Middle frontal gyrus (tissue), 1 donor: ENCODE measurements at regions not wholly inside any gene's neighbourhood (a gene's known extent, or its start where the extent isn't known, plus 50 kb on each side); places are given as distances from the start of the nearest gene placed in this dataset.

Experiments
- DNase-seq: peaks from one replicate; pipeline ENCODE4 v3.0.0-alpha.2; 2015; ENCODE audit warnings: low spot score; ENCODE audit errors: extremely low spot score

DNA sequence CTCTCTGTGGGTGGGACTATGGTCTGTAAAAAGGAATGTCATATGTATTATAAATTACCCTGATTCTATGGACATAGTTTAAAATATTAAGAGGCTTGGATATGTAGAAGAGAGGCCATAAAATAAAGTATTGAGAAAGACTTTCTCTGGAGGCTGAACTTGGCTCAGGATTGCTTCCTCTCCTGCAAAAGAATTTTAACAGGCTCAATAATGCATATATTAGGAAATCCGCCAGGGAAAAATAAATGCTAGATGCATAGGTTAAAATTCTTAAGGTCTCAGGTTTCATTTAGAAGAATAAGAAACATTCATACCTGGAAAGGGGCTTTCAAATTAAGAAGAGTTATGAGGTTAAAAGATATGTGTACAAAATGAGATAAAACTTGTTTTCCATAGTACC is 424.3 kb downstream of the ARAP2 start:
- DNase-seq: no peak

DNA sequence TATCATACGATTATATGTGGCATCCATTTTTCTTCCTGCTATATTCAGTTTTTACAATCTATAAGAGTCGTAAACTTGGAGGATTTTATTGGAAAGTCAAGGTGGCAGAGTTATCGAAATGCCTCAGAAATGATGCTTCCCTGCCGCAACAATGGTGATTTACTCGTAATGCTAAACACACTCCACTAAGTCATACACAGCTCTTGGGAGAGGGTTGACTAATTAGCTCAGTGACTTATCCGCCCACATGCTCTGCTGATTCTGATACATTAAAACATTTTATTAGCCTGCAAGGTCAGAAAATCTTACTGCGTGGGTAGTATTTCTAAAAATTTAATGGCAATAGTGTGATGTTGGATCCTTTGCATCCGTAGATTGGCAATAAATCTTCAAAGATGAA is 420.1 kb downstream of the ARAP2 start:
- no peak for DNase-seq

DNA sequence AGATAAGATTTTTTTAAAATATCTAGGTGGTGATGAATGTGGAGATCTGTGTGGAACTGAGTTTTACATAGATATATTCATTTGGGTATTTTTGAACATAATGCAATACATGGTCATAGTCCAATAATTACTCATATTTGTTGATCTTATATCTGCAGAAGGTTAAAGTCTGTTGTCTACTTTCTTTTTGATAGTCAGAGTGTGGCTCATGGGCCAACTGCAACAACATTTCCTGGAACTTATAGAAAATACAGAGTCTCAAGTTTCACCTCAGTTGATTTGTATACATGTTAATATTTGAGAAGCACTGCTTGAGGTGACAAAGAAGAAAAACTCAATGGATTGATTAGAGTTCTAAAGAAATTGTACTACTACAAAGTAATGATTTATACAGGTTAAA is 408.4 kb downstream of the ARAP2 start:
- no peak for DNase-seq

DNA sequence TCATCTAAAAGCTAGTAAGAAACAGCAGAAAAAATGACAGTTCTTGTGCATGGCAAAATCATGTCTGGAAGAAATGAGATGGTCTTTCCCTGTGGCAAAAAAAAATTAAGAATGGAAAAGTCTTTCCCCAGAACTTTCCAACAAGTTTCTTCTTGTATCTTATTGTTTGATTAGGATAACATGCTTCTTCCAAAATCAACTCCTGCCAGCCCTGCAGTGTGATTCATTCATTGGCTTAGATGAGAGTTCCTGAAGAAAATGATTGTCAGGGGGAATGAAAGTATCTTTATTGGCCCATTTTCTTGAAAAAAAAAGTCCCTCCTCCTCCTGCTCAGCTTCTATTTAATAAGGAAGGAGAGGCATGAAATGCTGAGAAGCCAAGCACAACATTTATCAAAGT is 407.7 kb downstream of the ARAP2 start:
- no peak for DNase-seq

DNA sequence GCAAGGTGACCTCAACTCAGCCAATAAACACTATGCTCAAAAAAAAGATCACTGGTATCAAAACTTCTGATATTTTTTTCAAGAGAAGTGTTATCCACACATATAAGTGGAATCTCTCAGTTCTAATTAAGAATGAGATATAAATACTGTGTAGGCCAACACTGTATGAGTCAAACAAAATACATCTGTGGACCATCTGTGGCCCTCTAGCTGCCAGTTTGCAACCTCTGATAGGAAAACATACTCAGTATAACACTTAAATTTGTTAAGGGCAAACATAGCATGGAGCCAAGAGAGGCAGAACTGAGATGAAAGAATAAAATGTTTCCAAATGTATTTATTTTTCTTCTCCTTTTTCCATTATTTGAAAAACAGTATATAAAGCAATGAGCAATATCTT is 377.3 kb downstream of the ARAP2 start:
- no peak for DNase-seq

DNA sequence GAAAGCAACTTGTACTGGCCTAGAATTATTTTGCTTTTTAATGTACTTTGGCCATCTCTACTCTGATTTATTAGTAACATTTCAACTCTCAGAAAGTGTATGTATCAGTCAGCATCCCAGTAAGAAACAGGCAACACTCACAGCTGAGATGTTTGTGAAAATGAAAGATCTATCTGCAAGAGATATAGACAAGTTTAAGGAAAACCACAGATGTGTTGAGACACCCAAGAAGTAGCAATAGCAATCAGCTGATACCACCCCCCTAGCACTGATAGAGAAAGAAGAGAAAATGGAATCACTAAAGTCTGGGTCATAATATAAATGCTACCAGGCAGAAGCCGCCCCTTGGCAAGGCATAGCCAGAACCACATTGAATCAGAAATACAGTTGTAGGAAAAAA is 372.0 kb downstream of the ARAP2 start:
- DNase-seq: no peak

DNA sequence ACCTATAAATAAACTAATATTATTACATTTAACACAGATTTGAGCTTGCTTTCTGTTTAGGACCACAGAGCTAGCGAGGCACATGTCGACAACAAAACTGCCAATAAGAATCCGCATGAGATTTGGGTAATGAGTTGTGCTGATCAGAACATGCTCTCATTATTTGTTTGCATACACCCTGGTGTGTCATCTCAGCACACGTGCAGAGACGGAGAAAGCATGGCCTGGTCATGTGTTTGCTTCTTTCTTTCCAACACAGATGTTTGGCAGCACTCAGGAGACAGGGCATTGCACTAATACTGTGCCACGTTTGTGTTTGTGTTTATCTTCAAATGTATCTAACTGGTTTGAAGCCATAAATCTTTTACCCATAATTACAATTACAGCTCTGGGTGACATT is 364.8 kb downstream of the ARAP2 start:
- DNase-seq: no peak

DNA sequence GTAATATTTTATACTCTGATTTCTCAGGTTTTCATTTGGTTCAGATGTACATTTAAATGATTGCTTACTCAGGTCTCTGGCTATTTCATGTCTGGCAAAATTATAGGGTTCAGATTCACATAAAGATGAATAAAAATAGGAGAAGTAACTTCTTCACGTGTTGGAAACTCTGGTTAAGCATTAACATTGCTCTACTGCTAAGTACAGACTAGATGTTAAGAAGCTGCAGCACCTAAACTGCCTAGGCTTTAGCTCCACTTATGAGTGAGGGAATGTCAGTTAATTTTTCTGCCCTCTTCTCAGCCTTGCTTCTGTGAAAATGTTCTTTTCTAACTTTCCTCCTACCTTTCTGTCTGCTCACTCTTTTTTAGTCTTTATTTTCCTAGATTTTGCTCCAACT is 361.2 kb downstream of the ARAP2 start:
- no peak for DNase-seq

DNA sequence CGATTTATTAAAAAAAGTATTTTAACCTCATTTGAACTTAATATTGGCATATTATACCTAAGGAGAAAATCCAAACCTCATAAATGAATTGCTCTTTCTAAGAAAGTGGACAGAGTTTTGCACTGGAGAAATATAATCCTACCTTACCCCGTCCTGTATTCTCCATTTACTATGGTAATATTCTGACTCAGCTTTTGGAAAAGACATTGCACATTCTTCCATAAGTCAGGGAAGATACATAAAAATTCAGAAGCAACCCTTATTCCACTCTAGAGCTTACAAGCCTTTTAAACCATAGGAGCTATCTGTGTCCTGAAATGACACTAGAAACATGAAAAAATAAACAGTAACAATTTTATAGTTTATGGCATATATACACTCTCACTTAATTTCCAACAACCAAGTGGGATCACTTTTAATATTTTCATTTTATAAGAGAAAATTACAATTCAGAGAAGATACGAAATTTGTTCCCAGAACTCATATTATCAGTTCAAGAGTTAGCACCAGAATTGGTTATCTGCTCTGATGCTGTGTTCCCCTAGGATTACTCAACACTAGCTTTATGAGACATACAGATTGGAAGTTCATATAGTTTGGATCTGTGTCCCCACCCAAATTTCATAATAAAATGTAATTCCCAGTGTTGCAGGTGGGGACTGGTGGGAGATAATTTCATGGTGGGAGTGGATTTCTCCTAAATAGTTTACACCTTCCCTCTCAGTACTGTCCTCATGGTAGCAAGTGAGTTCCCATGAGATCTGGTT is 359.4 kb downstream of the ARAP2 start:
- no peak for DNase-seq

DNA sequence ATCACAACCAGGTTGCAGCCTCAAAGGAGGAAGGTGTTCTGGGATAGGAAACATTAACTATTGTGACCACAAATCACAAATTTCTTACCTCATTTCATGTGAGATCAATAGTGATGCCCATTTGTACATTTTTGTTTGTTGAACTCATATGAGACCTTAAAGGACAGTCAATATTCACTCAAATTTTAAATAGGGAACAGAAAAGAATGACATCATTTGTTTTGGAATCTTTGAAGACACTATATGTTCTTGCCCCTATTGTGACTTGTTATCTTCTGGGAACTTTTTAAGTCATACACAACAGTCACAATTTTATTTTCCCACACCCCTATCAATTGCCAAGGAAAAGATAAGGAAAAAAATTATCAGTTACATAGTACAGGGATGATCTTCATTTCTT is 346.5 kb downstream of the ARAP2 start:
- DNase-seq: no peak

DNA sequence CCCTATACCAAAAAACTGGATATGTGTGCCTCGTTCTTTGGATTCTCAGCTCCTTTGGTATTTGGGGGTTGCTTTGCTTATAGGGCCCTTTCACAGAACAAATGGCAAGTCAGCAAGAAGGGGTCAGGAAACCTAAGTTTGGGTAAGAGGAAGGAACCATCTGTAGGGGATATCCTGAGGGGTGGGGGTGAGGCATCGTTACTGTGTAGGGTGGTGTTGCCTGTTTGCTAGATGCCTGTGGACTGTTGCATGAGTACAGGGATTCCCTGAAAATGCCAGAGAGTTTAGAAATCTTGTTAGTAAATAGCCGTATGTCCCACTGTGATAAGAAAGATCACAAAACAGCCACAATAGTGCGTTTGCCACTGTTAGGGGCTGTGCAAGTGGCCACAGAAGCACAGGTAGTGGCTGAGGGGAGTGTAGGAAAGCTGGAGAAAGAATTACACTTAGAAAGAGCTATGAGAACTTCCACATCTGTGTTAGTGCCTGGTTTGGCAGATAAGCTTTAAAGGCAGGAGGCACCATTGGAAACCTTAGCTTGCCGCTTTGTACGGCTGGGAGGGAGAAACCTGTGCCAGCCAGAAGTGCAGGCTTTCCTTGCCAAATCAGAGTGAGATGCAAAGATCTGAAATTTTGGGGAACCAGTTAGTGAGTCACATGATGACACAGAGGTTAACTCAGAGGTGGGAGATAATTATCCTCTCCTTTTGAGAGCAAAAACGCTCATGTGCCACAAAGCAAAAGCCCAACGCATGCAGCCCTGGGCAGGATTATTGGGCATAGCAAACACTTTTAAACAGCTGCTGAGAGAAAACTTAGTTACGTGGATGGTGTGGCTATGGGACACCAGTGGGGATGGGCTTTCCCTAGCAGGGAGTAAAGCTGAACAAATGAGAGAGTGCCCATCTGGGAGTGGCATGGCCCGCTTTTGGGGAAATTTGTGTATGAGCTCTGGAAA is 343.7 kb downstream of the ARAP2 start:
- DNase-seq: no peak

DNA sequence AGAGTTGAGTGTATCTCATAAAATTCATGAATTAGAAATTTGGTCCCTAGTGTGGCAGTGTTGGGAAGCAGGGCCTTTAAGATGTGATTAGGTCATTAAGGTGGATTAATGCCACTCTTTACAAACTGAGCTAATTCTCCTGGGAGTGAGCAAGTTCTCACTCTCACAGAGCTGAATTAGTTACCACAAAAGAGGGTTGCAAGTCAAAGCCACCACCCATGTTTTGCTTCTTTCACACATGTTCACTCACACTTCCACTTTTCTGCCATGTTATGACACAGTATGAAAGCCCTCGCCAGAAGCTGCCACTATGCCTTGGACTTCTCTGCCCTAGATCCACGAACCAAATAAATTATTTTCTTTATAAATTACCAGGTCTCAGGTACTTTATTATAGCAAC is 332.1 kb downstream of the ARAP2 start:
- no peak for DNase-seq

DNA sequence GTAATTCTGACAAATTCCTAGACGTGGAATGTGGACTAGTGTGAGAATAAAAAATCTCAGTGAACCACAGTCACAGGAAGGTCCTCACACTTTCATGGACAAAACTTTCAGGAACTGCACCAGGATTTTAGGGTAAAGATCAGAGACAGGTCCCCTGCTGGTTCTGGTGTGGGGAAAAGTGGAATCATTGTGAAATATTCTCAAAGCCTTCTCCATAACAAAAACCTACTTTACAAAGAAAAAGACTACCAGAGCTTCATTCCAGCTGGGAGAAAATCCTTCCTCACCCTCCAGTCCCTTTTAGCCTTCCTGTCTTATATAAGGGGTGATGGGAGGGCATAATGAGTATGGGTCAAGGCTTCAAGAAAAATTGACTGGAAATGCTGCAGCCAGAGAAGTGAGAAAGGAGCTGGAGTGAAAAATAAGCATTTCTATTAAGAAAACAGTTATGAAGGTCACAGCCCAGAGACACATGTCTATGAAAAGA is 325.8 kb downstream of the ARAP2 start:
- no peak for DNase-seq

DNA sequence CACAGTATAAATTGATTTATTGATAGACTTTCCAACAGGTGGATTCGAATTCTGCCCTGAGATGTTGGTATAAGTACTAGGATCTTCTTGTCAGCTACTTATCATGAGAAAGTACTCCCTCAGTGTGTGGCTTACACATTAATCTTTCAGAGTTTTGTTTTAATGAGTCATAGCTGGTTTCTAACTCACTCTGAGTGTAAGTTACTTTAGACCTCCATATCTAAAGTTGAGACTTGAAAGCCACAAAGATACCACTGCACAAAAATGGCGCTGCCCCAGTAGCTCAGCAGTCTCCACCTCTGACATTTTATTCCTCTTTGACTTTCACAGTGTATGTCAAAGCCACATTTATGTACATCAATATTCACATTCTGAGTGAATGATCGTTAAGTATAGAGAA is 318.5 kb downstream of the ARAP2 start:
- DNase-seq: no peak

DNA sequence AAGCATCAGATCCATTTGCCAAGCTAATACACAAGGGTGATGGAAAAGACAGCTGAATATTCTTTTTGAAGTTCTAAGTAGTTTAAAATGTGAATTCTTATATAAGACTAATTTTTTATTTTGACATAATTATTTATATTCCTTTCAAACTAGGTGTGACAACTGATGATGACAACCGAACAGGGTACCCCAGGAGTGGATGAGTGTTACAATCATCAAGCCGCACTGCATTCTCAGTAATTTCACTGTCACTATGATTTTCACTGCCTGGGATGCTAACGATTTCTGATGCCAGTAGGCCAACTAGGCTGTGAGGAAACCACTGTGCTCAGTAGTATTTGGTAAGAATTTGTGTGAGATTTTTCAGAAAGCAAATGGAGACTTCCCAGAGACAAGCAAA is 317.5 kb downstream of the ARAP2 start:
- no peak for DNase-seq

DNA sequence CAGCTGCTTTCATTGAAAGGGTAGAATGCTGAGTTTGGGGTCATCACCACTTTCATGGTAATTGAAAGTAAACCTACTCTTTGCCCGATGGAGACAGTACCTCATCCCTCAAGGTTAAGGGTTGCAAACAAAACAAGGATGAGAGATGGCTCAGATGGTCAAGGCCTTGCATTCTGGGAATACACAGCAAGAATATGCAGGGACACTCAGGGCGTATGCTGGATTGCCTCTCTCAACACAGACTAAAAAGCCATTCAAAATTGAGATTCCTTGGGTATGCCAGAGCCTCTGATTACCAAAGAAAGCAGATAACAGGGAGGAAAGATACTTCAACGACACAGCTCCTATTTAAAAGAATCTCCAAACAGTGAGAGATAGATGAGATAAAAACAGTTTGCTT is 310.4 kb downstream of the ARAP2 start:
- no peak for DNase-seq

DNA sequence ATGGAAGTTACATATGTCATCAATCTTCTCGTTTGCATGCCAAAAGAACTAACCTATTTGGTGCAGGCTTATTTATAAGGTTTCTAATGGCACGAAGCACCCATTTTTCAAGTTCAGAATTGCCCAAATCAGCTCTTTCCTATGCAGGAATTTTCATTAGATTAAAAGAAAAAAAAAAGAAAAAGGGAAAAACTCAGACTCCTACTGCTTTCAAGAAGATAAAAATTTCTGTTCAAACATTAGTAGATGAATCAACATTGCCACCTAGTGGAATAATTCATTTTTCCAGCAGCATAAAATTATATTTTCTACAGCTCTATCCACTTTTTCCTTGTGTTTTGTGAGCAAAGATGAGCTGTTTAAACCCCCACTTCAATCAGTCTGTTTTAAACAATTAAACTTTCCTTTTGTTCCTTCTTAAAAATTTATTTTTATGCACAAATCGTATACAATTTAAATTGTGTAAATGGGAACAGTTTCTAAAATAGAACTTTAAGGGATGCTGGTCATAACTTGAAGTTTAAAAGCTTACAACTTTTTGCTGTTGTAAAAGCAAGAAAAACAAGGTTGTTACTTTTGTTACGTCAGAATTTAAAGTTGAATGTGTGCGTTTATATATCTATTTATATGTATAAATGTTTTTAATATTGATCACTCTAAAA is 309.9 kb downstream of the ARAP2 start:
- DNase-seq: peak; percentile 54

DNA sequence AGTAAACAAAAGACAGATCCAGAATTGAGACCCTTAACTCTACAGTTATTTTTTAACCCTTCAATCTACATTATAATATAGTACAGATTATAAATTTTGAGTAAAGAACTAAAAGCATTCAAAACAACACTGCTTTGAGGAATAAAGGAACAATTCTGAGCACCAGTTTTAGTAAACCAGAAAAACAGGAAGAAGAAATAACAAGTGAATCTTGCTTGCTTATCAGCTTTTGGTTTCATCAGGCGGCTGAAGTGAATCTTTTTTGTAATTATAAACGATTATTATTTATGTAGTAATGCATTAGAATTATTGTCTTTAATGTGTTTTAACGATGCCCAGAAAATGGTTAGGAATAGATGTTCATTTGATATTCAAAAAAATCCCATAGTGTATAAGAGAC is 305.4 kb downstream of the ARAP2 start:
- no peak for DNase-seq

DNA sequence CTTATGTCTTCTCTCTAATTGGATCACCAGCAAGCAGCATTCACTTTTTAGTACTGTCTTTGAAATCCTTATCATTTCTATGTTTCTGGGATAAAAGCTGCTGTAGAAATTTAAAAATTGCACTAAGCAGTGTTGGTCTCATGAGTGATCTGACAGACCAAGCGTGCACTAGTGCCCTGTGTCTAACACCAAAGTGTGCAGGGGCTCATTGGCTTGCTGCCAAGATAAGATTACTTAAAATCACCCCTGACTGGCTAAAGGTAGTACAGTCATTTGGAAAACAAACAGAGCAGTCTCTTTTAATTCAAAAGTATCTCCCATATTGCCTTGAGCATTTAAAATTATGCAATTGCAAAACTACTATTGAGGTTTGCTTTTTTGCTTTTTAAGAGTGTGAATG is 304.6 kb downstream of the ARAP2 start:
- no peak for DNase-seq

DNA sequence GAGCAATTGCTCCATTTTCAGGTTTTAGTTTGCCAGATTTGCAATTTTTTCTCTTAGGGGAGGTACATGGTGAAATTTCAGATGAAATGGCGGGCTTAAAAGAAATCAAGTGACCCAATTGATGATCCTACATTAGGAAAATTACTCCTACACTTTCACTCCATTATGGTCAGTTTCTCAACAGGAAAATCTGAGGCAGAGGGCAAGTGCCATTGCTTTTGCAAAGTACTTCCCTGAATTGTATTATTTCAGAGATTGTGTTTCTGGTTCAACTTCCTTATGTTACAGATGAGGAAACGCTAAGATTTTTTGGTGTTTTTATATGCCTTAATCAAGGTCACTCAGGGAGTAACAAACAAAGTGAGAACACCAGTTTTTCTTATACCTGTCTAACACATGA is 302.2 kb downstream of the ARAP2 start:
- DNase-seq: no peak

DNA sequence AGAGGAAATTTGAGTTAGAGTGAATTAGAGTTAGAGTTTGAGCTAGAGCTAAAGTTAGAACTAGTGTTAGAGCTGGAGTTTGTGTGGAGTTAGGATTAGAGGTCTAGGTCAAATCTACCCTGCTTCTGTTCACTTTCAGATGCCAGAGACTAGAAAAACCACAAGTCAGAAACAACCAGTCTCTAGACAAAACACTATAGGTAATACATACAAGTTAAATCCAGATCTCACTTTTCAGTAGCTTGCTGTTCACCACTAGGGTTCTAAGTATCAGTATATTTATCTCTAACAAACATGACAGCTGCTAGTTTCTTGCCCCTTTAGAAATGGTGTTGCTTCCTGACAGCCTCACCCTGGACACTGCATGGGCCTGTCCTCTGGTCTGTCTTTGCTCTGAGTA is 300.7 kb downstream of the ARAP2 start:
- no peak for DNase-seq

DNA sequence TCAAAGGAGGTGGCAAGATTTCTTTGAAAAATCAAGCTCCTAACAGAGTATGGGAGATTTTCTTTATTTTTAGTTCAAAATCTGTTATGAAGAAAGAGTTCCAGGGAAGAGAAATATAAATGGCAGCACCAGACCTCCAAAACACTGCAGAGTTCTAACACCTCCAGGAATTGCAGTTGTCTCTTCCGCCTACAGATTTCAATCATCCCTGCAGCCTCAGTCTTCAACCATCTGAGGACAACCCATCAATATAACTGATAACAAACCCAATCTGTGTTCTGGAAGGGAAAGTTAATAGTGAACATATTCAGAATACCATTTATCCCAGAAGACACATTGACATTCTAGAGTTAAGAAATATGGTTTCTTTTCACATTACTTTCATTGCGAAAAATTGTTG is 296.1 kb downstream of the ARAP2 start:
- DNase-seq: peak; percentile 28
